A673 (cell line): ENCODE measurements at regions not wholly inside any gene's neighbourhood (a gene's known extent, or its start where the extent isn't known, plus 50 kb on each side); places are given as distances from the start of the nearest gene placed in this dataset.
"Not testable (repeated sequence)": the region's sequence is repeated elsewhere in the genome, so short reads cannot be mapped to it uniquely, and the experiment has no call there.

Experiments
- BruUV-seq: library from RNA; stranded (reverse); fragments of 400-500 nt; replicated peaks from 2 replicates; lab custom pipeline; 2021; lab: Mats Ljungman, UMichigan
- CTCF ChIA-PET: fragments of 300-600 bp; sonication (Branson Sonifier 250); formaldehyde crosslinking; loops from one replicate; lab custom pipeline; 2022; ENCODE audit warnings: antibody characterized with exemption; lab: Charles Lee
- POLR2A ChIA-PET: fragments of 300-600 bp; sonication (Branson Sonifier 250); formaldehyde crosslinking; loops from one replicate; lab custom pipeline; 2022; ENCODE audit warnings: antibody characterized with exemption; ENCODE audit not compliant: low non-redundant PET; lab: Charles Lee
- DNase-seq: peaks from one replicate; pipeline ENCODE4 v3.0.0-alpha.2; 2015; ENCODE audit warnings: low spot score
- H3K27ac ChIP-seq: fragments of 200-600 bp; sonication (generic); 2 replicates; pipeline ENCODE4 v1.5.1; 2016; ENCODE audit warnings: mixed run types, low read depth, mild to moderate bottlenecking, mixed read lengths, antibody characterized with exemption, low read length; ENCODE audit not compliant: poor library complexity, severe bottlenecking
- H3K27me3 ChIP-seq: fragments of 200-600 bp; sonication (generic); replicated peaks from 2 replicates; pipeline ENCODE4 v1.6.1; 2017; ENCODE audit warnings: mixed run types, low read depth, mild to moderate bottlenecking, mixed read lengths, antibody characterized with exemption, low read length; ENCODE audit not compliant: insufficient read depth, poor library complexity
- H3K36me3 ChIP-seq: fragments of 200-600 bp; sonication (generic); 2 replicates; pipeline ENCODE4 v1.6.1; 2016; ENCODE audit warnings: mixed run types, mild to moderate bottlenecking, mixed read lengths, antibody characterized with exemption, low read length; ENCODE audit not compliant: insufficient read depth, poor library complexity, severe bottlenecking
- H3K4me1 ChIP-seq: fragments of 200-600 bp; sonication (generic); 2 replicates; pipeline ENCODE4 v1.6.1; 2017; ENCODE audit warnings: mixed run types, mild to moderate bottlenecking, mixed read lengths, antibody characterized with exemption, low read length; ENCODE audit not compliant: insufficient read depth, poor library complexity, severe bottlenecking
- H3K4me3 ChIP-seq: fragments of 200-600 bp; sonication (generic); 2 replicates; pipeline ENCODE4 v1.5.1; 2016; ENCODE audit warnings: low read depth, mixed run types, mild to moderate bottlenecking, mixed read lengths, low read length; ENCODE audit not compliant: poor library complexity, severe bottlenecking
- H3K9me3 ChIP-seq: fragments of 200-600 bp; sonication (generic); 2 replicates; pipeline ENCODE4 v1.6.1; 2016; ENCODE audit warnings: mixed run types, low read depth, mild to moderate bottlenecking, mixed read lengths, antibody characterized with exemption, low read length; ENCODE audit not compliant: poor library complexity, severe bottlenecking
- EZH2 ChIP-seq: fragments of 200-600 bp; sonication (generic); IDR thresholded peaks from 2 replicates; pipeline ENCODE4 v1.6.1; 2017; ENCODE audit warnings: borderline replicate concordance, low read depth, mild to moderate bottlenecking, mixed read lengths, antibody characterized with exemption, low read length; ENCODE audit not compliant: poor library complexity, severe bottlenecking
- intact Hi-C: fragments of 100-400 bp; cut with micrococcal nuclease; formaldehyde crosslinking; loops from one replicate; pipeline ENCODE4 v1.10.0; 2022; ENCODE audit not compliant: unreplicated experiment
- TF ChIP-seq, protein P1 (sequence below): fragments of 300-800, 200-600 bp; sonication (generic); conservative IDR thresholded peaks from 2 replicates; pipeline ENCODE4 v1.5.1; 2017; ENCODE audit warnings: low read depth, mild to moderate bottlenecking, antibody characterized with exemption, low read length, moderate library complexity, mixed read lengths

DNA sequence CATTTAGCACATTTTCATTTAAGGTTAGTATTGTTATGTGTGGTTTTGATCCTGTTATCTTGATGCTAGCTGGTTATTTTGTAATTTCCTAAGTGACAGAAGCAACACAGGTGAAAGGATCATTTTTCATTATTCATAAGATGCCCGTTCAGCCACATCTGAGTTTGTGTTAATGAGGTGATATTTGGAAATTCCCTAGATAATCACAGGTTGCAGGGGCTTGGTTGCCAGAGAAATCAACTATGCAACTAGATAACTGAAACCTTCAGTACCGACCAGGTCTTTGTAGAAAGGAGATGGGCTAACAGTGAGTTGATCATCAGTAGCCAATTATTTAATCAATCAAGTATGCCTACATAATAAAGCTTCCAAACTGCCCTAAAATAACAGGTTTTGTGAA lies 121.3 kb upstream of the UFM1 start:
- no peak for DNase-seq
- TF ChIP-seq, protein P1, sequence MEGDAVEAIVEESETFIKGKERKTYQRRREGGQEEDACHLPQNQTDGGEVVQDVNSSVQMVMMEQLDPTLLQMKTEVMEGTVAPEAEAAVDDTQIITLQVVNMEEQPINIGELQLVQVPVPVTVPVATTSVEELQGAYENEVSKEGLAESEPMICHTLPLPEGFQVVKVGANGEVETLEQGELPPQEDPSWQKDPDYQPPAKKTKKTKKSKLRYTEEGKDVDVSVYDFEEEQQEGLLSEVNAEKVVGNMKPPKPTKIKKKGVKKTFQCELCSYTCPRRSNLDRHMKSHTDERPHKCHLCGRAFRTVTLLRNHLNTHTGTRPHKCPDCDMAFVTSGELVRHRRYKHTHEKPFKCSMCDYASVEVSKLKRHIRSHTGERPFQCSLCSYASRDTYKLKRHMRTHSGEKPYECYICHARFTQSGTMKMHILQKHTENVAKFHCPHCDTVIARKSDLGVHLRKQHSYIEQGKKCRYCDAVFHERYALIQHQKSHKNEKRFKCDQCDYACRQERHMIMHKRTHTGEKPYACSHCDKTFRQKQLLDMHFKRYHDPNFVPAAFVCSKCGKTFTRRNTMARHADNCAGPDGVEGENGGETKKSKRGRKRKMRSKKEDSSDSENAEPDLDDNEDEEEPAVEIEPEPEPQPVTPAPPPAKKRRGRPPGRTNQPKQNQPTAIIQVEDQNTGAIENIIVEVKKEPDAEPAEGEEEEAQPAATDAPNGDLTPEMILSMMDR = no peak
- TF ChIP-seq EZH2 = no peak
- BruUV-seq = no TSS peak
- H3K4me1 ChIP-seq = no peaks in the 10 kb centered on the region
- intact Hi-C loops = no loop called here
- no peaks in the 10 kb centered on the region for H3K9me3 ChIP-seq
- no peak overlapping the region for H3K4me3 ChIP-seq
- H3K36me3 ChIP-seq = no peaks in the 10 kb centered on the region
- CTCF ChIA-PET = no interaction called here
- no peaks in the 10 kb centered on the region for H3K27me3 ChIP-seq
- H3K27ac ChIP-seq = no peak overlapping the region
- POLR2A ChIA-PET = interaction anchor here (0.6 kb wide), 1 partner anchor 10 kb away, joined by 3 read pairs; no protein-coding TSS in a partner anchor

DNA sequence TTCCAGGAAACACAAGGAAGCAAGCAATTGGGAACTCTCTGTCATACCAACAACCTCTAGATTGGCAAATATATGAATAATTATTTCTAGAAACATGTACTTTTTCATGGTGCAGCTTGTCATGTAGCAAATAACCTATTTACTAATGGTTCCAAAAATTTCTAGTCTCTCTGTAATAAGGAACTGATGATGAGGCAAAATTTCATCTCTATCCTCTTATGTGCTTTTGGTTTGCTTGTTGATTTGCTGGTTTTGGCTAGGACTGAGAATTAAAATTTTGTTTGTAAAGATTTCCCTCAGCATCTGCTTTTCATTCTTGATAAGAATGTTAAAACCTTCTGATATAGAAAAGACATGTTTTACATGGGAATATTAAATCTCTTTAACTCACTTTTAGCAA lies 123.2 kb upstream of the UFM1 start:
- Histone ChIP-seq H3K4me1 (no peaks in the 10 kb centered on the region), H3K4me3 (no peak overlapping the region), H3K27ac (no peak overlapping the region), H3K9me3 (no peaks in the 10 kb centered on the region), H3K27me3 (no peaks in the 10 kb centered on the region), H3K36me3 (no peaks in the 10 kb centered on the region)
- POLR2A ChIA-PET = interaction anchor here (0.7 kb wide), 1 partner anchor 17 kb away, joined by 4 read pairs; no protein-coding TSS in a partner anchor
- no peak for TF ChIP-seq EZH2
- TF ChIP-seq, protein P1 = no peak
- CTCF ChIA-PET = no interaction called here
- no peak for DNase-seq
- BruUV-seq = no TSS peak
- intact Hi-C loops = no loop called here

DNA sequence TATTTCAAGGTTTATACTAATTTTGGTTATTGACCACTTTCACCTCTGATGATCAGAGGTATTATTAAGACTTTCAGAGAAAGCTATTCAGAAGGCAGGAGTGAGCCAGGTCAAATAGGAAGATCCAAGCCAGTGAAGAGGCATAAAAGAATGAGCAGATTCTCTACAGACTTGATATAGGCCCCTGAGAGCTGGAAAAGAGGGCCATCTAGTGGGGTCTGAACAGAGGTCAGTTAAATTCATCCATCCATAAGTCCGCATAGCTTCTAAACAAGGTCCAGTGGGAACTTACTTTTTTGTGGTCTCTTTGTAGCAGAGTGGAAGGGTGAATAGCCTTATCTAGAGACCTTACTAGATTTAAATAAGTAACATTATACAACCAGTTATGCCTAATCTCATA lies 126.6 kb upstream of the UFM1 start:
- Histone ChIP-seq H3K4me1 (no peaks in the 10 kb centered on the region), H3K4me3 (no peak overlapping the region), H3K27me3 (no peaks in the 10 kb centered on the region), H3K9me3 (no peaks in the 10 kb centered on the region), H3K36me3 (no peaks in the 10 kb centered on the region), H3K27ac (no peak overlapping the region)
- POLR2A ChIA-PET = no interaction called here
- intact Hi-C loops = loop anchor here (1.0 to 5.0 kb wide), 3 partner anchors 238 to 581 kb away; no protein-coding TSS in a partner anchor
- CTCF ChIA-PET = interaction anchor here (1.2 kb wide), 2 partner anchors 353 to 582 kb away, joined by 6 read pairs; no protein-coding TSS in a partner anchor
- peak; percentile 70 for DNase-seq
- BruUV-seq = no TSS peak
- TF ChIP-seq EZH2 = no peak
- TF ChIP-seq, protein P1 = peak; percentile 59

DNA sequence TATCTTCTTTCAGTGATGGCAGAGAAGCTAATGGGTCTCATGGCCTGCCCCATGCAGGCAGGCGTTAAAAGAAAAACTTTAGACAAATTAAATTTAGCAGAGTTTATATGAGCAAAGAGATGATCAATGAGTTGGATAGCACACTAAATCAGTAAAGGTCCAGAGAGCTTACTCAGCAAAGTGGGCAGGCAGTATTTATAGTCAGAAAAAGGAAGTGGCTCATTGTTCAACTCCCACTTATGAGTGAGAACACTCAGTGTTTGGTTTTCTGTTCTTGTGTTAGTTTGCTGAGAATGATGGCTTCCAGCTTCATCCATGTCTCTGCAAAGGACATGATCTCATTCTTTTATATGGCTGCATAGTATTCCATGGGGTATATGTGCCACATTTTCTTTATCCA lies 128.5 kb upstream of the UFM1 start:
- H3K27me3 ChIP-seq, POLR2A ChIA-PET, CTCF ChIA-PET, H3K27ac ChIP-seq, BruUV-seq, DNase-seq, H3K36me3 ChIP-seq, H3K4me1 ChIP-seq, H3K9me3 ChIP-seq, H3K4me3 ChIP-seq: not testable (repeated sequence)
- intact Hi-C loops = loop anchor here (5.0 kb wide), 1 partner anchor 579 kb away; no protein-coding TSS in a partner anchor
